Prostate gland (tissue), 2 donors: ENCODE measurements at regions not wholly inside any gene's neighbourhood (a gene's known extent, or its start where the extent isn't known, plus 50 kb on each side); places are given as distances from the start of the nearest gene placed in this dataset.

Experiments
- POLR2A ChIP-seq: fragments of 450-650 bp; IDR thresholded peaks from one replicate; pipeline ENCODE4 v1.6.1; 2016; ENCODE audit warnings: antibody characterized with exemption, mild to moderate bottlenecking
- TF ChIP-seq, protein P1 (sequence below), 4 experiments: fragments of 200-600 bp in 2 of 4; fragments of 450-650 bp in 2 of 4; sonication (generic) in 2 of 4; IDR thresholded peaks; 1 replicate in 3 of 4; 2 replicates in 1 of 4; pipeline ENCODE4 v1.5.1; 2016 to 2019; ENCODE audit warnings: antibody characterized with exemption in 4 of 4, mild to moderate bottlenecking in 2 of 4, moderate library complexity in 2 of 4

DNA sequence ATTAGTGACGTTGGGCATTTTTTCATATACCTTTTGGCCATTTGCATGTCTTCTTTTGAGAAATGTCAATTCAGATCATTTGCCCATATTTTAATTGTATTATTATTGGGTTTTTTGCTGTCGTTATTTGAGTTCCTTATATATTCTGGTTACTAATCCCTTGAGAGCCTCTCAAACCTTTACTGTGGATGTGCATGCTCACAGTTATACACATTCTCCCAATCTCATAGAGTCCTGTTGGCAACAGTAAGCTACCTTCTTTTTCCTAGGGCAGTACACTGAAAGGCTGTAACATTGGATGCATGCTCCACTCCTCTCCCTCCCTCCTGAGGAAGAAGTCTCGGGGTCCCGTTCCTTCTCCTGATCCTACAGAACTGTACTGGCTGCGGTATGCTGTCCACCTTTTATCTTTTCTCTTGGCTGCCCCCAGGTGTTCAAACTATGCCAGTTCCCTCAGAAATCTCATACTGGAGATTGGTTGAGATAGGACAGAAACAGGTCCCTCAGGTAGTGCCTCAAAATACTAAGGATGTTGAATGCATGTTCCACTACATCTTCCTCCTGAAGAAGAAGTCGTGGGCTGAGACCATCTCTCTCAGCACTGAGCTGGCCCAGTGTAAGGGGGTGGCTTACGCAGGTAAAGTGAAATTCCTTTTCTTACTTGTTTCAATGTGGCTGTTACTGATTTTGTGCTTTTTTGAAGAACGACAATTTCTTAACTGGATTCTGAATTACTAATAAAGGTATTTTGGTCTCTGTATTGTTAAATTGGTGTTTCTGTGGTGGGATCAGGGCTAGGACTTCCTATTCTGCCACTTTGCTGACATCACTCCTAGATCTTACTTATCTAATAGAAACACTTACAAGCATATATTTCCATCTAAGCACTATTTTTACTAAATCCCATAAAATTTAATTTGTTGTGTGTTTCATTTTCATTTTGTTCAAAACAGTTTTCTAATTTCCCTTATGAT lies 145.4 kb upstream of the HUWE1 start:
- TF ChIP-seq, protein P1, sequence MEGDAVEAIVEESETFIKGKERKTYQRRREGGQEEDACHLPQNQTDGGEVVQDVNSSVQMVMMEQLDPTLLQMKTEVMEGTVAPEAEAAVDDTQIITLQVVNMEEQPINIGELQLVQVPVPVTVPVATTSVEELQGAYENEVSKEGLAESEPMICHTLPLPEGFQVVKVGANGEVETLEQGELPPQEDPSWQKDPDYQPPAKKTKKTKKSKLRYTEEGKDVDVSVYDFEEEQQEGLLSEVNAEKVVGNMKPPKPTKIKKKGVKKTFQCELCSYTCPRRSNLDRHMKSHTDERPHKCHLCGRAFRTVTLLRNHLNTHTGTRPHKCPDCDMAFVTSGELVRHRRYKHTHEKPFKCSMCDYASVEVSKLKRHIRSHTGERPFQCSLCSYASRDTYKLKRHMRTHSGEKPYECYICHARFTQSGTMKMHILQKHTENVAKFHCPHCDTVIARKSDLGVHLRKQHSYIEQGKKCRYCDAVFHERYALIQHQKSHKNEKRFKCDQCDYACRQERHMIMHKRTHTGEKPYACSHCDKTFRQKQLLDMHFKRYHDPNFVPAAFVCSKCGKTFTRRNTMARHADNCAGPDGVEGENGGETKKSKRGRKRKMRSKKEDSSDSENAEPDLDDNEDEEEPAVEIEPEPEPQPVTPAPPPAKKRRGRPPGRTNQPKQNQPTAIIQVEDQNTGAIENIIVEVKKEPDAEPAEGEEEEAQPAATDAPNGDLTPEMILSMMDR (IDR thresholded peaks at IDR 0.05) = peak in 1 of 4 experiments; percentile 27
- no peak for TF ChIP-seq POLR2A
